ENCODE measurements at regions not wholly inside any gene's neighbourhood (a gene's known extent, or its start where the extent isn't known, plus 50 kb on each side); places are given as distances from the start of the nearest gene placed in this dataset.

GRCh38 chr16:73323880-73324279 lies 276.0 kb upstream of the ZFHX3 start:
- H3K27ac Mint-ChIP-seq = no peak overlapping the region
- TF ChIP-seq, protein P1, sequence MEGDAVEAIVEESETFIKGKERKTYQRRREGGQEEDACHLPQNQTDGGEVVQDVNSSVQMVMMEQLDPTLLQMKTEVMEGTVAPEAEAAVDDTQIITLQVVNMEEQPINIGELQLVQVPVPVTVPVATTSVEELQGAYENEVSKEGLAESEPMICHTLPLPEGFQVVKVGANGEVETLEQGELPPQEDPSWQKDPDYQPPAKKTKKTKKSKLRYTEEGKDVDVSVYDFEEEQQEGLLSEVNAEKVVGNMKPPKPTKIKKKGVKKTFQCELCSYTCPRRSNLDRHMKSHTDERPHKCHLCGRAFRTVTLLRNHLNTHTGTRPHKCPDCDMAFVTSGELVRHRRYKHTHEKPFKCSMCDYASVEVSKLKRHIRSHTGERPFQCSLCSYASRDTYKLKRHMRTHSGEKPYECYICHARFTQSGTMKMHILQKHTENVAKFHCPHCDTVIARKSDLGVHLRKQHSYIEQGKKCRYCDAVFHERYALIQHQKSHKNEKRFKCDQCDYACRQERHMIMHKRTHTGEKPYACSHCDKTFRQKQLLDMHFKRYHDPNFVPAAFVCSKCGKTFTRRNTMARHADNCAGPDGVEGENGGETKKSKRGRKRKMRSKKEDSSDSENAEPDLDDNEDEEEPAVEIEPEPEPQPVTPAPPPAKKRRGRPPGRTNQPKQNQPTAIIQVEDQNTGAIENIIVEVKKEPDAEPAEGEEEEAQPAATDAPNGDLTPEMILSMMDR (IDR thresholded peaks at IDR 0.05; ENCODE audit: unreplicated experiment in 3 of 3) = no peak
- H3K4me3 Mint-ChIP-seq = no peak overlapping the region
- H3K36me3 Mint-ChIP-seq (ENCODE audit: low read depth) = no peaks in the 10 kb centered on the region
- no peaks in the 10 kb centered on the region for H3K9me3 Mint-ChIP-seq
- peaks cover 31% of the 10 kb centered on the region for H3K4me1 Mint-ChIP-seq
- H3K27me3 Mint-ChIP-seq (ENCODE audit: low read depth) = peaks cover 5% of the 10 kb centered on the region

DNA sequence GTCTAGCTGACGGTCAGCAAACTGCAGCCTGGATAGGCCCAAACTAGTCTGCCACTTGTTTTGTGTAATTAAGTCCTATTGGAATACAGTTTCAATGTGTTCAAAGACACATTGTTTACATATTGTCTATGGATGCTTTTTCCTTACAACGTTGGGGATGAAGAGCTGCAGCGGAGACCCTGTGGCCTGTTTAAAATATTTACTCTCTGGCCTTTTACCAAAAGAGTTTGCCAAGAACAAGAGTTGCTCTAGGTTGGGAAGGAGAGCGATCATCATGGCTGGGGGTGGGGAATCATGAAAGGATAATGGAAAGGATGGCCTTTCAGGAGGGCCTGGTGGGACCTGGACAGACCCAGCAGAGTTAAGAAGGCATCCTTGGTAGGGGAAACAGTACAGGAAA lies 274.9 kb upstream of the ZFHX3 start:
- Mint-ChIP-seq H3K4me1 (peaks cover 31% of the 10 kb centered on the region), H3K4me3 (no peak overlapping the region), H3K27me3 (ENCODE audit: low read depth) (peaks cover 5% of the 10 kb centered on the region), H3K36me3 (ENCODE audit: low read depth) (no peaks in the 10 kb centered on the region), H3K9me3 (no peaks in the 10 kb centered on the region), H3K27ac (no peak overlapping the region)
- TF ChIP-seq, protein P1 (IDR thresholded peaks at IDR 0.05; ENCODE audit: unreplicated experiment in 3 of 3) = no peak

DNA sequence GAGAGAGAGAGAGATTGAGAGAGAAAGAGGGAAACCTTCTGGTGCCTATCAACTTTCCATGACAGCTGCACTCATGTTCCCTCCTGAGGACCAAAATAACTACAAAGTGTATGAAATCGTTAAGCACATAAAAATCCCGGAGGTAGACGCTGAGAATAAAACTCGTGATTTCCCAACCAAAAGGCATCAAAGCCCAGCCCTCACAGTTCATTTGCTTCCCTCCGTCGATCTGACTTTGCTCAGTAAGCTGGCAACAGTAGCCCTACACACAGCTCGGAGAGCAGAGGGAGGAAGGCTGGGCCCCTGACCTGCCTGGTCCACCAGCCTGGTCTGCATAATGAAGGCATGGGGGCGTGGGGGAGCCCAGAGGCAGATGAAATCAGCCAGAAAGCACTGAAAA lies 273.9 kb upstream of the ZFHX3 start:
- peaks cover 25% of the 10 kb centered on the region for H3K4me1 Mint-ChIP-seq
- H3K36me3 Mint-ChIP-seq (ENCODE audit: low read depth) = no peaks in the 10 kb centered on the region
- no peak overlapping the region for H3K4me3 Mint-ChIP-seq
- no peaks in the 10 kb centered on the region for H3K9me3 Mint-ChIP-seq
- TF ChIP-seq, protein P1 (IDR thresholded peaks at IDR 0.05; ENCODE audit: unreplicated experiment in 3 of 3) = no peak
- H3K27me3 Mint-ChIP-seq (ENCODE audit: low read depth) = peaks cover 8% of the 10 kb centered on the region
- peak overlapping the region; percentile 8 to 21 (median 13) for H3K27ac Mint-ChIP-seq

DNA sequence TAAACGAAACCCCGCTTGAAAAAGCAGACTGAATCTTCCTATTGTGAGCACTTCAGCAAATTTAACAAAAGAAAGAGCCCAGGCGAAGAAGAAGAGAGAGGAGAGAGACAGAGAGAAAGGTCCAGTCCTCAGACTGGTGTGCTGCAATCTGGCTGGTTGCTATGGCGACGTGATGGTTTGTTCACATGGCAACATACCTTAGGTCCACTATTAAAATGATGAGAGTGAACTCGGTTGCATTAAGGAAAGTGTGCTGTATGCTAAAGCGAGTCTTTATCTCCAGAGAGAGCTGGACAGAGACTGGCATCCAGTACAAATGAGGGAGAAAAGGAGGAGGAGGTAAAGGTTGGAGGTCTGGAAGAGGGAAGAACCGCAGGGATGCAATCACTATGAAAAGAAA lies 271.8 kb upstream of the ZFHX3 start:
- TF ChIP-seq, protein P1 (IDR thresholded peaks at IDR 0.05; ENCODE audit: unreplicated experiment in 3 of 3) = no peak
- no peaks in the 10 kb centered on the region for H3K36me3 Mint-ChIP-seq (ENCODE audit: low read depth)
- H3K27ac Mint-ChIP-seq = no peak overlapping the region
- H3K4me3 Mint-ChIP-seq = no peak overlapping the region
- no peaks in the 10 kb centered on the region for H3K9me3 Mint-ChIP-seq
- peaks cover 8% of the 10 kb centered on the region for H3K27me3 Mint-ChIP-seq (ENCODE audit: low read depth)
- peaks cover 24% of the 10 kb centered on the region for H3K4me1 Mint-ChIP-seq

- Mint-ChIP-seq H3K27me3 (ENCODE audit: low read depth) (peaks cover 8% of the 10 kb centered on the region), H3K9me3 (no peaks in the 10 kb centered on the region), H3K36me3 (ENCODE audit: low read depth) (no peaks in the 10 kb centered on the region), H3K4me1 (peaks cover 24% of the 10 kb centered on the region), H3K27ac (no peak overlapping the region), H3K4me3 (no peak overlapping the region)
- TF ChIP-seq, protein P1 (IDR thresholded peaks at IDR 0.05; ENCODE audit: unreplicated experiment in 3 of 3) = no peak
These were observed 271.3 kb upstream of the ZFHX3 start for GRCh38 chr16:73319261-73319660.

GRCh38 chr16:73317321-73317857 lies 269.5 kb upstream of the ZFHX3 start:
- Mint-ChIP-seq H3K27ac (no peak overlapping the region), H3K9me3 (no peaks in the 10 kb centered on the region), H3K27me3 (ENCODE audit: low read depth) (peaks cover 4% of the 10 kb centered on the region), H3K36me3 (ENCODE audit: low read depth) (no peaks in the 10 kb centered on the region), H3K4me3 (no peak overlapping the region), H3K4me1 (peaks cover 14% of the 10 kb centered on the region)
- TF ChIP-seq, protein P1 (IDR thresholded peaks at IDR 0.05; ENCODE audit: unreplicated experiment in 3 of 3) = no peak

Measured in nephron (organoid).